ENCODE measurements at regions not wholly inside any gene's neighbourhood (a gene's known extent, or its start where the extent isn't known, plus 50 kb on each side); places are given as distances from the start of the nearest gene placed in this dataset.

- no peak for TF ChIP-seq RAD21 (IDR thresholded peaks at IDR 0.05; ENCODE audit: low read length)
- no peak for TF ChIP-seq SMC3 (IDR thresholded peaks at IDR 0.05; ENCODE audit: low read depth, low read length)
- TF ChIP-seq CTCF (conservative IDR thresholded peaks at IDR 0.05; ENCODE audit: low read depth, low read length): no peak
- TF ChIP-seq CEBPB (IDR thresholded peaks at IDR 0.05; ENCODE audit: low read depth, low read length): no peak
- no peak for TF ChIP-seq POLR2A (IDR thresholded peaks at IDR 0.05; ENCODE audit: low read depth, low read length)
- no peak for TF ChIP-seq RFX5 (IDR thresholded peaks at IDR 0.05; ENCODE audit: low read depth, low read length)
- no peak for TF ChIP-seq CHD1 (IDR thresholded peaks at IDR 0.05; ENCODE audit: low read depth, low read length)
Measured at GRCh38 chr13:103192511-103193135, 126.4 kb upstream of the SLC10A2 start.

Measured in IMR-90 (cell line).